ENCODE measurements at regions not wholly inside any gene's neighbourhood (a gene's known extent, or its start where the extent isn't known, plus 50 kb on each side); places are given as distances from the start of the nearest gene placed in this dataset.

GRCh38 chr6:112835078-112835477, 487.9 kb downstream of the RFPL4B start:
- TF ChIP-seq, protein P1, sequence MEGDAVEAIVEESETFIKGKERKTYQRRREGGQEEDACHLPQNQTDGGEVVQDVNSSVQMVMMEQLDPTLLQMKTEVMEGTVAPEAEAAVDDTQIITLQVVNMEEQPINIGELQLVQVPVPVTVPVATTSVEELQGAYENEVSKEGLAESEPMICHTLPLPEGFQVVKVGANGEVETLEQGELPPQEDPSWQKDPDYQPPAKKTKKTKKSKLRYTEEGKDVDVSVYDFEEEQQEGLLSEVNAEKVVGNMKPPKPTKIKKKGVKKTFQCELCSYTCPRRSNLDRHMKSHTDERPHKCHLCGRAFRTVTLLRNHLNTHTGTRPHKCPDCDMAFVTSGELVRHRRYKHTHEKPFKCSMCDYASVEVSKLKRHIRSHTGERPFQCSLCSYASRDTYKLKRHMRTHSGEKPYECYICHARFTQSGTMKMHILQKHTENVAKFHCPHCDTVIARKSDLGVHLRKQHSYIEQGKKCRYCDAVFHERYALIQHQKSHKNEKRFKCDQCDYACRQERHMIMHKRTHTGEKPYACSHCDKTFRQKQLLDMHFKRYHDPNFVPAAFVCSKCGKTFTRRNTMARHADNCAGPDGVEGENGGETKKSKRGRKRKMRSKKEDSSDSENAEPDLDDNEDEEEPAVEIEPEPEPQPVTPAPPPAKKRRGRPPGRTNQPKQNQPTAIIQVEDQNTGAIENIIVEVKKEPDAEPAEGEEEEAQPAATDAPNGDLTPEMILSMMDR (IDR thresholded peaks at IDR 0.05) = no peak

- TF ChIP-seq, protein P1 (IDR thresholded peaks at IDR 0.05) = no peak
These were observed 492.4 kb downstream of the RFPL4B start for GRCh38 chr6:112839525-112839961.

GRCh38 chr6:112841553-112842329, 494.6 kb downstream of the RFPL4B start:
- TF ChIP-seq, protein P1 (IDR thresholded peaks at IDR 0.05) = no peak

GRCh38 chr6:112842330-112842685, 495.2 kb downstream of the RFPL4B start:
- TF ChIP-seq, protein P1 (IDR thresholded peaks at IDR 0.05) = no peak

DNA sequence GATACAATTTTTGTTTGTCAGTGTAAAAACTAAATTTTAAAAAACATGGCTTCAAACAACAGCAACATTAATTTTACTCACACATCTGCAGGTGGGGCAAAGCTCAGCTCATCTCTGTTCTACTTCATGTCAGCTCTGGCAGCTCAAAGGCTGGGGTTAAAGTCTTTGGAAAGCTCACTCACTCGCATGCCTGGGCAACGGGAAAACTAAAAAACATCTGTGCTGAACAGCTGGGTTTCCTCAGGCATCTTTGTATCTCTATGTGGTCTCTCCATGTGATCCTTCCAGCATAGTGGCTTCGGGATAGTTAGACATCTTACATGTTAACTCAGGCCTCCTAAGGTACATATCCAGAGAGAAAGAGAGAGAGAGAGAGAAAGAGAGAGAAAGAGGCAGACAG, 499.6 kb downstream of the RFPL4B start:
- TF ChIP-seq, protein P1 (IDR thresholded peaks at IDR 0.05) = no peak

DNA sequence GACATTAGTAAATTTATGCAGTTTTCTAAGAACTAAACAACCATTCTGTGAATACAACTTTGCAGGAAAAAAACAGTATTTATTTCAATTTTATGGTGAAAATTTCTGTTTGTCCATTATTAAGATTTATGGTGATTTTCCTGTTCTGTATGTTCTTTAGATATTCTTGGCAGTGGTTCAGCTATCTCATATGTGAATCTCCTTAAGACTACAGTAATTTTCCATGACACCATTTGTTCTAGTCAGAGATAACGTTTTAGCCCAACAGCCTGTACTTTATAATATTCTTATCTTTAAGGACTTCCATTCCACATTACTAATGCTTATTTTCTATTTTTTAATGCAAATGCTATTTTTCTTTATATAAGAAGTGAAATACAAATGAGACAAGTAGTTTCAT, 504.0 kb downstream of the RFPL4B start:
- TF ChIP-seq, protein P1 (IDR thresholded peaks at IDR 0.05) = no peak

GRCh38 chr6:112853162-112853561, 506.0 kb downstream of the RFPL4B start:
- TF ChIP-seq, protein P1 (IDR thresholded peaks at IDR 0.05) = no peak

DNA sequence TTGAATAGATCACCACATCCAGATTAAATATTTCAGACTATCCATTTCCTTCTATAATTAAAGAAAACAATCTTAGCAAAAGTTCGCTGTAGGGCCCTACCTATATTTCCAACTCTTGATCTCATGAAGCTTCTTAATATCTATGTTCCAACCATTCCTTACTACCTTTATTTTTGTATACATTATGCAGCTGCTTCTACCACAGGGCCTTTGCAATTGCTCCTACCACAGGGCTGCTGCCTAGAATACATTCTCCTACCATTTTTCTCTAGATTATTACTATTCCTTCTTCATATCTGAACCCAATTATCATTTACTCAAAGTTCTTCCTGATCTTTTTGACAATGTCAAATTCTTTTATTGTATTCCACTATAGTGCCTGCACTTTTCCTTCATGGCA, 516.6 kb downstream of the RFPL4B start:
- TF ChIP-seq, protein P1 (IDR thresholded peaks at IDR 0.05) = no peak
